Colonic mucosa (tissue), 4 donors: ENCODE measurements at regions not wholly inside any gene's neighbourhood (a gene's known extent, or its start where the extent isn't known, plus 50 kb on each side); places are given as distances from the start of the nearest gene placed in this dataset.

ENCODE experiments used
- DNase-seq: peaks from one replicate; pipeline ENCODE4 v3.0.0-alpha.2; 2020
- H3K27ac ChIP-seq: fragments of 200-600 bp; one replicate; pipeline ENCODE4 v1.8.0; 2021
- H3K27me3 ChIP-seq: fragments of 200-600 bp; one replicate; pipeline ENCODE4 v1.8.0; 2021
- H3K36me3 ChIP-seq: fragments of 200-600 bp; one replicate; pipeline ENCODE4 v1.8.0; 2021
- H3K4me1 ChIP-seq: fragments of 200-600 bp; one replicate; pipeline ENCODE4 v1.8.0; 2021; ENCODE audit warnings: mild to moderate bottlenecking
- H3K4me3 ChIP-seq: fragments of 200-600 bp; one replicate; pipeline ENCODE4 v1.8.0; 2021
- H3K9ac ChIP-seq, 2 donors: one replicate each; pipeline ENCODE4 v1.7.0; 2013; ENCODE audit warnings: control low read depth in 2 of 2, low read depth in 2 of 2, low read length in 2 of 2
- H3K9me3 ChIP-seq: fragments of 200-600 bp; one replicate; pipeline ENCODE4 v1.8.0; 2021
- CTCF ChIP-seq: fragments of 200-600 bp; IDR thresholded peaks from one replicate; pipeline ENCODE4 v1.8.0; 2022; ENCODE audit warnings: antibody characterized with exemption, mild to moderate bottlenecking
- intact Hi-C: fragments of 100-400 bp; cut with DNase I; formaldehyde crosslinking; loops from one replicate; pipeline ENCODE4 v1.14.1; 2022
- donor health status: healthy.
- donor health status: DM: no; HTN: no; CAD: no.
- donor health status: DM: no; HTN: no; CAD: no.

GRCh38 chr2:14905571-14905970, 273.1 kb downstream of the LRATD1 start:
- no peak overlapping the region for H3K27ac ChIP-seq
- no peaks in the 10 kb centered on the region for H3K36me3 ChIP-seq
- H3K27me3 ChIP-seq: no peaks in the 10 kb centered on the region
- no peaks in the 10 kb centered on the region for H3K9me3 ChIP-seq
- no peak overlapping the region for H3K4me3 ChIP-seq
- no peak for DNase-seq
- H3K4me1 ChIP-seq: no peaks in the 10 kb centered on the region
- no peak for TF ChIP-seq CTCF
- intact Hi-C loops: no loop called here
- no peak overlapping the region for H3K9ac ChIP-seq

GRCh38 chr2:14907014-14907612, 274.6 kb downstream of the LRATD1 start:
- intact Hi-C loops: no loop called here
- H3K36me3 ChIP-seq: no peaks in the 10 kb centered on the region
- H3K4me3 ChIP-seq: no peak overlapping the region
- H3K27me3 ChIP-seq: no peaks in the 10 kb centered on the region
- H3K27ac ChIP-seq: no peak overlapping the region
- H3K4me1 ChIP-seq: no peaks in the 10 kb centered on the region
- H3K9me3 ChIP-seq: no peaks in the 10 kb centered on the region
- no peak for TF ChIP-seq CTCF
- no peak for DNase-seq
- H3K9ac ChIP-seq: no peak overlapping the region

- TF ChIP-seq CTCF: no peak
Measured at GRCh38 chr2:14909795-14910194, 277.3 kb downstream of the LRATD1 start.

GRCh38 chr2:14910654-14911053, 278.1 kb downstream of the LRATD1 start:
- DNase-seq: no peak
- Histone ChIP-seq H3K4me1 (no peaks in the 10 kb centered on the region), H3K36me3 (no peaks in the 10 kb centered on the region), H3K9me3 (no peaks in the 10 kb centered on the region), H3K27ac (no peak overlapping the region), H3K9ac (no peak overlapping the region), H3K4me3 (no peak overlapping the region), H3K27me3 (no peaks in the 10 kb centered on the region)
- intact Hi-C loops: no loop called here
- no peak for TF ChIP-seq CTCF

More at GRCh38 chr2:14909795-14910194, 277.3 kb downstream of the LRATD1 start:
- Histone ChIP-seq H3K4me3 (no peak overlapping the region), H3K27ac (no peak overlapping the region), H3K4me1 (no peaks in the 10 kb centered on the region), H3K27me3 (no peaks in the 10 kb centered on the region), H3K9me3 (no peaks in the 10 kb centered on the region), H3K9ac (no peak overlapping the region), H3K36me3 (no peaks in the 10 kb centered on the region)
- intact Hi-C loops: no loop called here
- DNase-seq: no peak

- intact Hi-C loops: no loop called here
- H3K27ac ChIP-seq: no peak overlapping the region
- no peaks in the 10 kb centered on the region for H3K36me3 ChIP-seq
- H3K27me3 ChIP-seq: no peaks in the 10 kb centered on the region
- no peaks in the 10 kb centered on the region for H3K9me3 ChIP-seq
- no peak for TF ChIP-seq CTCF
- H3K9ac ChIP-seq: no peak overlapping the region
- DNase-seq: no peak
- no peak overlapping the region for H3K4me3 ChIP-seq
- H3K4me1 ChIP-seq: no peaks in the 10 kb centered on the region
Measured at GRCh38 chr2:14915983-14916382, 283.5 kb downstream of the LRATD1 start.
